Parathyroid adenoma (tissue), 2 donors: ENCODE measurements at regions not wholly inside any gene's neighbourhood (a gene's known extent, or its start where the extent isn't known, plus 50 kb on each side); places are given as distances from the start of the nearest gene placed in this dataset.

Source experiments
- H2AFZ ChIP-seq: fragments of 300-600 bp; sonication (generic); one replicate; pipeline ENCODE4 v1.7.0; 2017; ENCODE audit warnings: antibody characterized with exemption, mild to moderate bottlenecking
- H3K27ac ChIP-seq: fragments of 300-600 bp; sonication (generic); one replicate; pipeline ENCODE4 v1.7.0; 2017
- H3K27me3 ChIP-seq: fragments of 300-600 bp; sonication (generic); one replicate; pipeline ENCODE4 v1.7.0; 2017; ENCODE audit warnings: low read length; ENCODE audit not compliant: control insufficient read depth, insufficient read depth
- H3K36me3 ChIP-seq: fragments of 300-600 bp; sonication (generic); one replicate; pipeline ENCODE4 v1.7.0; 2017; ENCODE audit warnings: low read length; ENCODE audit not compliant: control insufficient read depth, insufficient read depth
- H3K4me1 ChIP-seq: fragments of 300-600 bp; sonication (generic); one replicate; pipeline ENCODE4 v1.7.0; 2017; ENCODE audit warnings: control low read depth
- H3K4me2 ChIP-seq: fragments of 300-600 bp; sonication (generic); one replicate; pipeline ENCODE4 v1.7.0; 2017; ENCODE audit warnings: low read length
- H3K4me3 ChIP-seq: fragments of 300-600 bp; sonication (generic); one replicate; pipeline ENCODE4 v1.7.0; 2017; ENCODE audit warnings: low read depth, low read length
- H3K79me2 ChIP-seq: fragments of 300-600 bp; sonication (generic); one replicate; pipeline ENCODE4 v1.7.0; 2017; ENCODE audit warnings: control low read depth
- H3K9ac ChIP-seq: fragments of 300-600 bp; sonication (generic); one replicate; pipeline ENCODE4 v1.7.0; 2017; ENCODE audit warnings: mild to moderate bottlenecking
- H3K9me3 ChIP-seq: fragments of 300-600 bp; sonication (generic); one replicate; pipeline ENCODE4 v1.7.0; 2017; ENCODE audit warnings: low read length; ENCODE audit not compliant: control insufficient read depth
- TF ChIP-seq, protein P1 (sequence below): fragments of 300-600 bp; sonication (generic); IDR thresholded peaks from one replicate; pipeline ENCODE4 v1.7.0; 2017; ENCODE audit warnings: antibody characterized with exemption, mild to moderate bottlenecking
- donor health status: primary hyperparathyroidism.

DNA sequence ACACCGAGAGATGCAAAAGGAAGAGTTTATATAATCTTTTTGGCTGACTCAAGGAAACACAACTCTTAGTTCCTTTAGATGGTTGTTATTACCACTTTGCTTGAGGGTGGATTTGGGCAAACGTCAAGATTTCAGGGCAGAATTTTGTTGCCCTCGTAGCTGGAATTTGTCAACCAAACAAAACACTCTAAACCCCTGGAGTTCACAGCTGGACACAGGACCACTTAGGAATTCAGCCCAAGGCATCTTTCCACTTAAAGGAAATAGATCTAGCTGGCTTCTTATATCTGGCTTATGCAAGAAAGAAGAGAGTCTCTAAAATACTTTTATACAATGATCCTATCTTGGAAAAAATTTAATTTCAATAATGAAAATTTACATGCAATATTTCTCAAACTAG, 237.8 kb upstream of the LRIG3 start:
- Histone ChIP-seq H3K27me3 (no peaks in the 10 kb centered on the region), H3K27ac (no peak overlapping the region), H3K9me3 (no peaks in the 10 kb centered on the region), H3K4me3 (no peak overlapping the region), H3K9ac (no peak overlapping the region), H3K4me2 (no peak overlapping the region), H2AFZ (no peak overlapping the region), H3K79me2 (no peaks in the 10 kb centered on the region), H3K4me1 (no peaks in the 10 kb centered on the region), H3K36me3 (no peaks in the 10 kb centered on the region)
- TF ChIP-seq, protein P1, sequence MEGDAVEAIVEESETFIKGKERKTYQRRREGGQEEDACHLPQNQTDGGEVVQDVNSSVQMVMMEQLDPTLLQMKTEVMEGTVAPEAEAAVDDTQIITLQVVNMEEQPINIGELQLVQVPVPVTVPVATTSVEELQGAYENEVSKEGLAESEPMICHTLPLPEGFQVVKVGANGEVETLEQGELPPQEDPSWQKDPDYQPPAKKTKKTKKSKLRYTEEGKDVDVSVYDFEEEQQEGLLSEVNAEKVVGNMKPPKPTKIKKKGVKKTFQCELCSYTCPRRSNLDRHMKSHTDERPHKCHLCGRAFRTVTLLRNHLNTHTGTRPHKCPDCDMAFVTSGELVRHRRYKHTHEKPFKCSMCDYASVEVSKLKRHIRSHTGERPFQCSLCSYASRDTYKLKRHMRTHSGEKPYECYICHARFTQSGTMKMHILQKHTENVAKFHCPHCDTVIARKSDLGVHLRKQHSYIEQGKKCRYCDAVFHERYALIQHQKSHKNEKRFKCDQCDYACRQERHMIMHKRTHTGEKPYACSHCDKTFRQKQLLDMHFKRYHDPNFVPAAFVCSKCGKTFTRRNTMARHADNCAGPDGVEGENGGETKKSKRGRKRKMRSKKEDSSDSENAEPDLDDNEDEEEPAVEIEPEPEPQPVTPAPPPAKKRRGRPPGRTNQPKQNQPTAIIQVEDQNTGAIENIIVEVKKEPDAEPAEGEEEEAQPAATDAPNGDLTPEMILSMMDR, result no peak

DNA sequence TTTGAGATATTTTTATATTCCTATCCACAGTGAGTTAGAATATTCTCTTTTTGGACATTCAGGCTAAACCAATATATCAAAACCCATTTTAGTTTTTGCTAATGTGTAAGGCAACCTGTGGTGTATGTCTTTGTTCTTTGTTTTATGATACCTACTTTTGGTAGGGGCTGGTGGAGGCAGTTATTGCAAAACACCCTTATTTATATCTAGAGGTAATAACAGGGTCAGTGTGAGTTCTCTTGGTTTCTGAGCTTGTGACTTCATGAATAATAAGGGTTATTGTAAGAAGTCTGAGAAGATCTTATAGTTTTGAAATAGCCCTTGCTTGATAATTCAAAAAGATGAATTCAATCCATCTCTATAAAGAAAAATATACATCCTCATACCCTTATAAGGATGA, 235.1 kb upstream of the LRIG3 start:
- TF ChIP-seq, protein P1, result no peak
- Histone ChIP-seq H3K4me1 (no peaks in the 10 kb centered on the region), H3K4me3 (no peak overlapping the region), H3K27me3 (no peaks in the 10 kb centered on the region), H3K36me3 (no peaks in the 10 kb centered on the region), H3K27ac (no peak overlapping the region), H3K4me2 (no peak overlapping the region), H3K9ac (no peak overlapping the region), H3K79me2 (no peaks in the 10 kb centered on the region), H2AFZ (no peak overlapping the region), H3K9me3 (no peaks in the 10 kb centered on the region)

DNA sequence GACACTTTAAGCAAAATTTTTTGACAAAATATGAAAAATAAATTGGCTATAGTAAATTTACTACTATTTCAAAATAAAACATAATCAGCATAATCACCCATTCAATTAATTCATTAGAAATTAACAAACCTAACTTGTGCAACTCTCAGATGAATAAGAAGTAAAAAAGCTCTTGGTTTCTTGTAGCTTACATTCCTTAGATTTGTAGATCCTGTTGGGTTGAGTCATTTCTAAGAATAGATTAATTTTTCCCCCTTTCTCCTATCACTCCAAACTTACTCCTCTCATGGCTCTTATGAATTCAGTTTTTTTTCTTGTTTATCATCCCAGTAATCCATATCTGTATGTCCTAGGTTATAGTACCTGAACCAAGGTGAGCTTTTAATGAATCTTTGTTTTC, 230.9 kb upstream of the LRIG3 start:
- no peak overlapping the region for H3K4me3 ChIP-seq
- TF ChIP-seq, protein P1, result no peak
- no peak overlapping the region for H3K9ac ChIP-seq
- no peak overlapping the region for H2AFZ ChIP-seq
- H3K27me3 ChIP-seq, result no peaks in the 10 kb centered on the region
- no peak overlapping the region for H3K4me2 ChIP-seq
- no peaks in the 10 kb centered on the region for H3K9me3 ChIP-seq
- no peaks in the 10 kb centered on the region for H3K36me3 ChIP-seq
- no peaks in the 10 kb centered on the region for H3K79me2 ChIP-seq
- no peaks in the 10 kb centered on the region for H3K4me1 ChIP-seq
- H3K27ac ChIP-seq, result no peak overlapping the region

DNA sequence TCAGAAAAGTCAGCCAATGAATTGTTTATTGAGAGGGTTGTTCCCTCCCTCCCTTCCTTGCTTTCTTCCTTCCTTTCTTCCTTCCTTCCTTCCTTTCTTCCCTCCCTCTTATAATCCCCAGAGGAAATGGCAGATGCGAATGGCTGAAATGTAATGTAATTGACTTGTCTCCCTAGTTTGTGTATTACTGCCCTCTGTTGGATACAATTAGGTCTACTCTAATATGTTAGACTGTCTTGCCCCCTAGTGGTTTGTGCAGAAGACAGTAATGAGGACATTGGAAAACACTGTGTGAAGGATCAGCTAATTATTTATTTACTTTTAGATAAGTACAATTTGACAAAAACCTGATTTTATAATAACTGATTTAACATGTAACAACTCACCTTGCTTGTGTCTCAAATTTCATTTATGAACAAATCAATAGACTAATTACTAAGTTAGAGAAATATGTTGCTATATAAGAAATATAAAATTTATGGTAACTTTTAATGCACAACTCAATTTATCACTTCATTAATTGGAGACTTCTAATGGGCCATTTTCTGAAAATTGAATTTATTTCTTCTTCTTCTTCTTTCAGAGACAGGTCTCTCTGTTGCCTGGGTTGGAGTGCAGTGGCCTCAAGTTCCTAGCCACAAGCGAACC, 229.8 kb upstream of the LRIG3 start:
- H3K4me1 ChIP-seq, result no peaks in the 10 kb centered on the region
- H3K27me3 ChIP-seq, result no peaks in the 10 kb centered on the region
- TF ChIP-seq, protein P1, result peak; percentile 92
- H3K4me2 ChIP-seq, result no peak overlapping the region
- H3K9ac ChIP-seq, result no peak overlapping the region
- H3K27ac ChIP-seq, result no peak overlapping the region
- no peaks in the 10 kb centered on the region for H3K9me3 ChIP-seq
- no peak overlapping the region for H3K4me3 ChIP-seq
- no peaks in the 10 kb centered on the region for H3K36me3 ChIP-seq
- H2AFZ ChIP-seq, result peak overlapping the region; percentile 16
- no peaks in the 10 kb centered on the region for H3K79me2 ChIP-seq

DNA sequence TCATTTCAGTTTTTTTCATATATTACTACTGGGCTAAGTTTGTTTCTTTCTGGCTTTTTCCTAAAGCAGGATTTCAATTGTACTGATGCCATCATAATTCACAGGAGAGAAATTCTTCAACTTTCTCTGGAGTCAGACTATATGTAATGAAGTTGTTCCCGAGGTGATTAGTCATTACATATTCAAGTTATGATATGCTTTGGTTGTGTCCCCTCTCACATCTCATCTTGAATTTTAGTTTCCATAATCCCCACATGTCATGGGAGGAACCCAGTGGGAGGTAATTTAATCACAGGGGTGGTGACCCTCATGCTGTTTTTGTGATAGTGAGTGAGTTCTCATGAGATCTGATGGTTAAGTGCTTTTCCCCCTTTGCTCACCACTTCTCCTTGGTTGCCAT, 227.5 kb upstream of the LRIG3 start:
- H3K36me3 ChIP-seq, result no peaks in the 10 kb centered on the region
- no peak overlapping the region for H2AFZ ChIP-seq
- H3K27me3 ChIP-seq, result no peaks in the 10 kb centered on the region
- H3K4me3 ChIP-seq, result no peak overlapping the region
- TF ChIP-seq, protein P1, result no peak
- H3K9me3 ChIP-seq, result no peaks in the 10 kb centered on the region
- no peak overlapping the region for H3K27ac ChIP-seq
- H3K79me2 ChIP-seq, result no peaks in the 10 kb centered on the region
- no peak overlapping the region for H3K4me2 ChIP-seq
- no peak overlapping the region for H3K9ac ChIP-seq
- no peaks in the 10 kb centered on the region for H3K4me1 ChIP-seq
